AG10803 (cell line): ENCODE measurements at regions not wholly inside any gene's neighbourhood (a gene's known extent, or its start where the extent isn't known, plus 50 kb on each side); places are given as distances from the start of the nearest gene placed in this dataset.

ENCODE experiments used
- DNase-seq: peaks from one replicate; pipeline ENCODE4 v3.0.0; 2010; ENCODE audit warnings: low read depth
- H3K4me3 ChIP-seq: 2 replicates; pipeline ENCODE4 v1.5.1; 2011; ENCODE audit warnings: mild to moderate bottlenecking, low read length, control low read depth
- CTCF ChIP-seq: conservative IDR thresholded peaks from 2 replicates; pipeline ENCODE4 v1.5.1; 2011; ENCODE audit warnings: mild to moderate bottlenecking, low read length, control low read depth, inconsistent platforms

- peak; percentile 85 for DNase-seq
- no peak overlapping the region for H3K4me3 ChIP-seq
- TF ChIP-seq CTCF = no peak
Measured at GRCh38 chr10:44306147-44306710, 78.7 kb downstream of the CXCL12 start.

GRCh38 chr10:44301781-44302355, 83.0 kb downstream of the CXCL12 start:
- no peak for DNase-seq
- TF ChIP-seq CTCF = no peak
- no peak overlapping the region for H3K4me3 ChIP-seq

GRCh38 chr10:44300666-44301649, 83.9 kb downstream of the CXCL12 start:
- TF ChIP-seq CTCF = no peak
- no peak overlapping the region for H3K4me3 ChIP-seq
- DNase-seq = peak; percentile 99

- no peak overlapping the region for H3K4me3 ChIP-seq
- DNase-seq = no peak
- no peak for TF ChIP-seq CTCF
Measured at GRCh38 chr10:44298713-44299112, 86.2 kb downstream of the CXCL12 start.

- no peak for DNase-seq
- H3K4me3 ChIP-seq = no peak overlapping the region
- TF ChIP-seq CTCF = no peak
Measured at GRCh38 chr10:44297963-44298362, 86.9 kb downstream of the CXCL12 start.

GRCh38 chr10:44295644-44296241, 89.2 kb downstream of the CXCL12 start:
- DNase-seq = peak; percentile 59
- TF ChIP-seq CTCF = no peak
- H3K4me3 ChIP-seq = no peak overlapping the region
